HL-60 (cell line): ENCODE measurements at regions not wholly inside any gene's neighbourhood (a gene's known extent, or its start where the extent isn't known, plus 50 kb on each side); places are given as distances from the start of the nearest gene placed in this dataset.

Experiments used
- CTCF ChIP-seq: IDR thresholded peaks from one replicate; pipeline ENCODE4 v1.5.1; 2011; ENCODE audit warnings: low read length, control low read depth, inconsistent platforms; ENCODE audit not compliant: insufficient read depth
- POLR2AphosphoS5 ChIP-seq: IDR thresholded peaks from 2 replicates; pipeline ENCODE4 v1.6.1; 2012; ENCODE audit warnings: low read depth

GRCh38 chr10:124279298-124279697 lies 139.4 kb downstream of the OAT start:
- TF ChIP-seq CTCF: no peak
- no peak for TF ChIP-seq POLR2AphosphoS5
